Transverse colon (tissue), 3 donors: ENCODE measurements at regions not wholly inside any gene's neighbourhood (a gene's known extent, or its start where the extent isn't known, plus 50 kb on each side); places are given as distances from the start of the nearest gene placed in this dataset.

ENCODE experiments used
- CTCF ChIP-seq, 5 experiments: fragments of 200-600 bp in 3 of 5; fragments of 450-650 bp in 2 of 5; sonication (generic) in 3 of 5; IDR thresholded peaks; 1 replicate in 2 of 5; 2 replicates in 3 of 5; pipeline ENCODE4 v1.5.1; 2016 to 2017; ENCODE audit warnings: antibody characterized with exemption in 5 of 5, inconsistent platforms in 3 of 5, mild to moderate bottlenecking in 2 of 5, moderate library complexity in 1 of 5
- POLR2A ChIP-seq: fragments of 450-650 bp; IDR thresholded peaks from one replicate; pipeline ENCODE4 v1.6.1; 2016; ENCODE audit warnings: antibody characterized with exemption, mild to moderate bottlenecking, moderate library complexity

GRCh38 chr13:47521890-47522487, 479.1 kb downstream of the SUCLA2 start:
- TF ChIP-seq CTCF (IDR thresholded peaks at IDR 0.05) (no peak), POLR2A (no peak)
